ENCODE measurements at regions not wholly inside any gene's neighbourhood (a gene's known extent, or its start where the extent isn't known, plus 50 kb on each side); places are given as distances from the start of the nearest gene placed in this dataset.
"Not testable (repeated sequence)": the region's sequence is repeated elsewhere in the genome, so short reads cannot be mapped to it uniquely, and the experiment has no call there.

DNA sequence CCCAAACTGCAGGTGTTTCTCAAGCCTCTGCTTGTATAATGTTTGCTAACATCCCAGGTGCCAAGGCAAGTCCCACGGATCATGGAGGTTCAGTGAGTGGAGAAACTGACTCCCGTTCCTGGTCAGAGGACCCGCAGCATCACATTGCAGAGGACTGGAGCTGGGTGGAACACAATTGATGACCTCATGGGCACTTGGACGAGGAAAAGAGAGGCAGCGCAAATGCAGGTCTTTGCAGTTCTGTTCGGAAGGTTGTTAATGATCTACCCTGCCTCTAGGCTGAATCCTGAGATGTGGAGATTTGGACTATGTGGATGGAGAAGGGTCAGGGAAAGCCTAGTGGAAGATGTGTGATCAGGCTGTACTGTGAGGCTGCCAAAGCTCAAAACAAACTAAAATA is 192.9 kb downstream of the DUSP10 start:
- ATAC-seq (replicated peaks) (no peak), DNase-seq (no peak)
- no peak overlapping the region for H3K4me3 Mint-ChIP-seq
- peaks cover 0 to 1% of the 10 kb centered on the region in 2 donors for H3K9me3 Mint-ChIP-seq
- peaks cover 3 to 5% of the 10 kb centered on the region in 2 donors for H3K4me1 Mint-ChIP-seq
- H3K36me3 Mint-ChIP-seq, result no peaks in the 10 kb centered on the region
- no peaks in the 10 kb centered on the region for H3K27me3 Mint-ChIP-seq
- H3K27ac Mint-ChIP-seq, result peak overlapping the region; percentile 4

- no peak for DNase-seq
- H3K27ac Mint-ChIP-seq, result no peak overlapping the region
- H3K9me3 Mint-ChIP-seq, result peaks cover 0 to 1% of the 10 kb centered on the region in 2 donors
- H3K36me3 Mint-ChIP-seq, result no peaks in the 10 kb centered on the region
- H3K27me3 Mint-ChIP-seq, result no peaks in the 10 kb centered on the region
- ATAC-seq (replicated peaks), result no peak
- peaks cover 3 to 4% of the 10 kb centered on the region in 2 donors for H3K4me1 Mint-ChIP-seq
- no peak overlapping the region for H3K4me3 Mint-ChIP-seq
These were observed 192.1 kb downstream of the DUSP10 start for GRCh38 chr1:221549815-221550214.

DNA sequence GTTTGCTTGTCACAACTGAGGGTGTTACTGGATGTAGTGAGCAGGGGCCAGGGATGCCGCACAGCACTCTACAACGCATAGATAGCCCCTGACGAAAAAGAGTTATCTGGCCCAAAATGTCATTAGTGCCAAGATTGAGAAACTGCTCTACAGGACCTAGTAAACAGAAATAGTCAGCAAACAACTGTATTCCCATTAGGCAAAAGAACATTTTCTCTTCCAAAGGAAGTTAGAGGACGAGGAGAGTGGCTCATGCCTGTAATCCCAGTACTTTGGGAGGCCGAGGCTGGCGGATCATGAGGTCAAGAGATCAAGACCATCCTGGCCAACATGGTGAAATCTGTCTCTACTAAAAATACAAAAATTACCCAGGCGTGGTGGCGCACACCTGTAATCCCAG is 189.1 kb downstream of the DUSP10 start:
- not testable (repeated sequence) for H3K4me1 Mint-ChIP-seq; ATAC-seq (replicated peaks); DNase-seq; H3K27ac Mint-ChIP-seq; H3K36me3 Mint-ChIP-seq; H3K4me3 Mint-ChIP-seq; H3K27me3 Mint-ChIP-seq; H3K9me3 Mint-ChIP-seq

- H3K27me3 Mint-ChIP-seq, result peaks cover 0 to 3% of the 10 kb centered on the region in 2 donors
- H3K36me3 Mint-ChIP-seq, result no peaks in the 10 kb centered on the region
- no peak overlapping the region for H3K4me3 Mint-ChIP-seq
- ATAC-seq (replicated peaks), result no peak
- no peaks in the 10 kb centered on the region for H3K9me3 Mint-ChIP-seq
- no peak overlapping the region for H3K27ac Mint-ChIP-seq
- no peak for DNase-seq
- no peaks in the 10 kb centered on the region for H3K4me1 Mint-ChIP-seq
These were observed 186.0 kb downstream of the DUSP10 start for GRCh38 chr1:221555689-221556433.

DNA sequence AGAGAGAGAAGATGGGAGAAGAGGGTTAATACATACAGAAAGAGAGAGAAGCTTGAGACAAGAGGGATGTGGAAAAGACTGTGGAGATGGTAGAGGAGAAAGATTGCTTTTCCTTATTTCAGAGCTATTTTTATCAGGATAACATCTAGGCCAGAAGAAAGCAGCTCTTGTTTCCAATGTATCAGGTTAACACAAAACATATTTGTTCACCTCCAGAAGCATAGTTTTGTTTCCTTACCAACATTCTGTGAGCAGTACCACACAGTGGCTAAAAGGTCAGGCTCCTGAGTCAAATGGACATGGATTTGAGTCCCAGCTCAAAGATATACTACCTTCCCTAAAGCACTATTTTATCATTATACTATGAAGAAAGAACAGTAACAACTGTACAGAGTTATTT is 185.5 kb downstream of the DUSP10 start:
- no peaks in the 10 kb centered on the region for H3K4me1 Mint-ChIP-seq
- H3K27me3 Mint-ChIP-seq, result peaks cover 0 to 3% of the 10 kb centered on the region in 2 donors
- H3K27ac Mint-ChIP-seq, result no peak overlapping the region
- H3K9me3 Mint-ChIP-seq, result no peaks in the 10 kb centered on the region
- H3K4me3 Mint-ChIP-seq, result no peak overlapping the region
- ATAC-seq (replicated peaks) (no peak), DNase-seq (no peak)
- no peaks in the 10 kb centered on the region for H3K36me3 Mint-ChIP-seq

GRCh38 chr1:221557013-221557412 is 184.9 kb downstream of the DUSP10 start:
- H3K9me3 Mint-ChIP-seq, result no peaks in the 10 kb centered on the region
- no peak for ATAC-seq (replicated peaks)
- no peak for DNase-seq
- no peaks in the 10 kb centered on the region for H3K4me1 Mint-ChIP-seq
- peaks cover 0 to 3% of the 10 kb centered on the region in 2 donors for H3K27me3 Mint-ChIP-seq
- H3K4me3 Mint-ChIP-seq, result no peak overlapping the region
- no peaks in the 10 kb centered on the region for H3K36me3 Mint-ChIP-seq
- no peak overlapping the region for H3K27ac Mint-ChIP-seq

GRCh38 chr1:221558396-221558795 is 183.5 kb downstream of the DUSP10 start:
- ATAC-seq (replicated peaks) (no peak), DNase-seq (no peak)
- no peaks in the 10 kb centered on the region for H3K4me1 Mint-ChIP-seq
- no peaks in the 10 kb centered on the region for H3K36me3 Mint-ChIP-seq
- no peak overlapping the region for H3K27ac Mint-ChIP-seq
- peaks cover 3 to 4% of the 10 kb centered on the region in 2 donors for H3K27me3 Mint-ChIP-seq
- no peaks in the 10 kb centered on the region for H3K9me3 Mint-ChIP-seq
- H3K4me3 Mint-ChIP-seq, result no peak overlapping the region

DNA sequence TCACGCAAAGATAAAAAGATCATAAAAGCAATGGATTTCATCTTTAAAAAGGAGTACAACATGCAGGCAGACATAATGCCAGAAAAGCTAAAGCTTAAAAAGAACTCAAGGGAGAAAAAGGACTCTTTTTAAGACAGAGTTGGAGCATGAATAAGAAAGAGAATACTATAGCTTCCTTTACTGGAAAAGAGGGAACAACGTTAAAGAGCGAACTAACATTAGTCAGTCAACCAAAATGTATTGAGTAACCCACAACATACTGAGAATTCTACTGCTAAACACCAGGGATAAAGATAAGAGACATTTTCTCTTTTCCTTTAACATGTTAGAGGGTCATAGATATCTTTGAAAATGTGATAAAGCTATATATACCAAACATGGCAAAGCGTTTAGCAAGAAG is 182.0 kb downstream of the DUSP10 start:
- ATAC-seq (replicated peaks), result no peak
- no peaks in the 10 kb centered on the region for H3K9me3 Mint-ChIP-seq
- no peak overlapping the region for H3K4me3 Mint-ChIP-seq
- H3K27me3 Mint-ChIP-seq, result peaks cover 6 to 12% of the 10 kb centered on the region in 2 donors
- no peaks in the 10 kb centered on the region for H3K4me1 Mint-ChIP-seq
- no peak overlapping the region for H3K27ac Mint-ChIP-seq
- no peaks in the 10 kb centered on the region for H3K36me3 Mint-ChIP-seq
- no peak for DNase-seq

GRCh38 chr1:221562542-221563475 is 179.1 kb downstream of the DUSP10 start:
- Mint-ChIP-seq H3K27ac (no peak overlapping the region), H3K27me3 (peaks cover 3 to 12% of the 10 kb centered on the region in 2 donors), H3K4me3 (no peak overlapping the region), H3K36me3 (no peaks in the 10 kb centered on the region), H3K4me1 (no peaks in the 10 kb centered on the region), H3K9me3 (no peaks in the 10 kb centered on the region)
- ATAC-seq (replicated peaks), result no peak
- DNase-seq, result no peak

- Mint-ChIP-seq H3K4me1 (no peaks in the 10 kb centered on the region), H3K9me3 (no peaks in the 10 kb centered on the region)
- no peak for ATAC-seq (replicated peaks)
These were observed 178.4 kb downstream of the DUSP10 start for GRCh38 chr1:221563476-221563921.

GRCh38 chr1:221564891-221565290 is 177.0 kb downstream of the DUSP10 start:
- Mint-ChIP-seq H3K36me3 (no peaks in the 10 kb centered on the region), H3K27ac (no peak overlapping the region), H3K4me1 (no peaks in the 10 kb centered on the region), H3K27me3 (peaks cover 3 to 12% of the 10 kb centered on the region in 2 donors), H3K9me3 (no peaks in the 10 kb centered on the region), H3K4me3 (no peak overlapping the region)
- DNase-seq, result no peak
- ATAC-seq (replicated peaks), result no peak

More at GRCh38 chr1:221563476-221563921, 178.4 kb downstream of the DUSP10 start:
- no peak for DNase-seq
- no peak overlapping the region for H3K27ac Mint-ChIP-seq
- no peaks in the 10 kb centered on the region for H3K36me3 Mint-ChIP-seq
- H3K4me3 Mint-ChIP-seq, result no peak overlapping the region
- peaks cover 3 to 12% of the 10 kb centered on the region in 2 donors for H3K27me3 Mint-ChIP-seq

DNA sequence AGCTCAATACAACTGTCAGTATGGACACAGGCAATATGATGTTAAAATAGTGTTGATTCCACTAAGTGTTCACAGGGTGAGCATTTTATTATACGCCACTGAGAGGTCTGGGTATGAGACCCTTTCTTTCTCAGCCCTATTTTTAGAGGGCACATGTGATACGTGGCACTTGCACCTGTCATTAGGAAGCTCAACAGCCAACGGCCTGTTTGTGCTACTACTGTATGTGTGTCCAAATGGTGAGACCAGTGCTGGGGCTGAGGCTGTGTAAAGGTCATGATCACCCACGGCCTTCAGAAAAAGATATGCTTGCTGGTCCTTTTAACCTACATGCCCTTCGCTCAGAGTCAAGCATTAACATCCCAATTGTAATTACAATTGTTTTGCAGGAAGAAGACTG is 176.2 kb downstream of the DUSP10 start:
- Mint-ChIP-seq H3K4me1 (no peaks in the 10 kb centered on the region), H3K36me3 (no peaks in the 10 kb centered on the region), H3K9me3 (no peaks in the 10 kb centered on the region), H3K27me3 (peaks cover 3 to 12% of the 10 kb centered on the region in 2 donors), H3K4me3 (no peak overlapping the region), H3K27ac (no peak overlapping the region)
- no peak for DNase-seq
- no peak for ATAC-seq (replicated peaks)

GRCh38 chr1:221567859-221568507 is 173.9 kb downstream of the DUSP10 start:
- H3K4me3 Mint-ChIP-seq, result no peak overlapping the region
- peaks cover 3 to 12% of the 10 kb centered on the region in 2 donors for H3K27me3 Mint-ChIP-seq
- DNase-seq (no peak), ATAC-seq (replicated peaks) (no peak)
- H3K27ac Mint-ChIP-seq, result no peak overlapping the region
- H3K9me3 Mint-ChIP-seq, result no peaks in the 10 kb centered on the region
- H3K36me3 Mint-ChIP-seq, result no peaks in the 10 kb centered on the region
- H3K4me1 Mint-ChIP-seq, result no peaks in the 10 kb centered on the region

- ATAC-seq (replicated peaks), result no peak
- H3K27ac Mint-ChIP-seq, result no peak overlapping the region
- H3K9me3 Mint-ChIP-seq, result no peaks in the 10 kb centered on the region
- no peaks in the 10 kb centered on the region for H3K36me3 Mint-ChIP-seq
- DNase-seq, result no peak
- H3K4me1 Mint-ChIP-seq, result no peaks in the 10 kb centered on the region
- no peaks in the 10 kb centered on the region for H3K27me3 Mint-ChIP-seq
- no peak overlapping the region for H3K4me3 Mint-ChIP-seq
These were observed 168.1 kb downstream of the DUSP10 start for GRCh38 chr1:221573756-221574155.

Measured in stimulated activated naive B cell treated with anti-CD40 and anti-IgM and Interleukin-4, amounts not matched to agents 10 μg/mL and 1 μg/mL and 100 μg/mL, for 72 hours (primary cell).